Activated naive CD4-positive, alpha-beta T cell treated with anti-CD3 and anti-CD28 coated beads, Interleukin-2, amount 50 U/mL, for 16 hours (primary cell): ENCODE measurements at regions not wholly inside any gene's neighbourhood (a gene's known extent, or its start where the extent isn't known, plus 50 kb on each side); places are given as distances from the start of the nearest gene placed in this dataset.
"Not testable (repeated sequence)": the region's sequence is repeated elsewhere in the genome, so short reads cannot be mapped to it uniquely, and the experiment has no call there.

Experiments
- DNase-seq: peaks from one replicate; pipeline ENCODE4 v3.0.0-alpha.2; 2020

- no peak for DNase-seq
Measured at GRCh38 chr10:81288544-81288943, 586.5 kb upstream of the NRG3 start.

GRCh38 chr10:81297292-81297691 lies 577.7 kb upstream of the NRG3 start:
- DNase-seq, result no peak

GRCh38 chr10:81303656-81304055 lies 571.3 kb upstream of the NRG3 start:
- DNase-seq, result no peak

GRCh38 chr10:81306971-81307782 lies 567.8 kb upstream of the NRG3 start:
- DNase-seq, result no peak

GRCh38 chr10:81309041-81309552 lies 565.9 kb upstream of the NRG3 start:
- no peak for DNase-seq

- DNase-seq, result no peak
Measured at GRCh38 chr10:81314471-81314870, 560.5 kb upstream of the NRG3 start.

- no peak for DNase-seq
Measured at GRCh38 chr10:81315026-81315425, 560.0 kb upstream of the NRG3 start.

GRCh38 chr10:81348003-81348402 lies 527.0 kb upstream of the NRG3 start:
- DNase-seq, result no peak

GRCh38 chr10:81367132-81367531 lies 507.9 kb upstream of the NRG3 start:
- DNase-seq, result no peak

GRCh38 chr10:81386817-81387216 lies 488.2 kb upstream of the NRG3 start:
- no peak for DNase-seq

GRCh38 chr10:81403451-81403850 lies 471.5 kb upstream of the NRG3 start:
- DNase-seq, result no peak

GRCh38 chr10:81405399-81405798 lies 469.6 kb upstream of the NRG3 start:
- no peak for DNase-seq

- no peak for DNase-seq
Measured at GRCh38 chr10:81414038-81414437, 461.0 kb upstream of the NRG3 start.

GRCh38 chr10:81426722-81427121 lies 448.3 kb upstream of the NRG3 start:
- no peak for DNase-seq

GRCh38 chr10:81428456-81429134 lies 446.4 kb upstream of the NRG3 start:
- no peak for DNase-seq

- DNase-seq, result no peak
Measured at GRCh38 chr10:81439445-81439844, 435.5 kb upstream of the NRG3 start.

- DNase-seq, result not testable (repeated sequence)
Measured at GRCh38 chr10:81441624-81442023, 433.4 kb upstream of the NRG3 start.

GRCh38 chr10:81444242-81444929 lies 430.6 kb upstream of the NRG3 start:
- DNase-seq, result no peak

- no peak for DNase-seq
Measured at GRCh38 chr10:81450651-81451050, 424.3 kb upstream of the NRG3 start.

GRCh38 chr10:81472927-81473470 lies 402.0 kb upstream of the NRG3 start:
- DNase-seq, result no peak

GRCh38 chr10:81473755-81474154 lies 401.2 kb upstream of the NRG3 start:
- no peak for DNase-seq

GRCh38 chr10:81479316-81479715 lies 395.7 kb upstream of the NRG3 start:
- DNase-seq, result no peak

- no peak for DNase-seq
Measured at GRCh38 chr10:81496626-81497025, 378.4 kb upstream of the NRG3 start.
